HEK293T (cell line): ENCODE measurements at regions not wholly inside any gene's neighbourhood (a gene's known extent, or its start where the extent isn't known, plus 50 kb on each side); places are given as distances from the start of the nearest gene placed in this dataset.
"Not testable (repeated sequence)": the region's sequence is repeated elsewhere in the genome, so short reads cannot be mapped to it uniquely, and the experiment has no call there.

ENCODE experiments used
- CTCF ChIA-PET: fragments of 350-600 bp; formaldehyde crosslinking; extraction: SDS; loops from one replicate; lab custom pipeline; 2021; ENCODE audit warnings: antibody characterized with exemption, inconsistent platforms; lab: Yijun Ruan, JAX
- POLR2A ChIA-PET: fragments of 350-600 bp; formaldehyde crosslinking; extraction: SDS; loops from one replicate; lab custom pipeline; 2020; ENCODE audit warnings: antibody characterized with exemption, inconsistent platforms; lab: Yijun Ruan, JAX
- DNase-seq: peaks from one replicate; pipeline ENCODE4 v3.0.0; 2012; ENCODE audit warnings: mixed read lengths; ENCODE audit errors: extremely low spot score
- ARNT ChIP-seq: fragments of 450-650 bp; IDR thresholded peaks from 2 replicates; pipeline ENCODE4 v1.6.1; 2017; ENCODE audit warnings: mild to moderate bottlenecking
- BHLHE40 ChIP-seq: fragments of 450-650 bp; IDR thresholded peaks from 2 replicates; pipeline ENCODE4 v1.6.1; 2016; ENCODE audit warnings: mild to moderate bottlenecking, moderate library complexity, borderline replicate concordance
- CTBP1 ChIP-seq: fragments of 450-650 bp; IDR thresholded peaks from 2 replicates; pipeline ENCODE4 v1.6.1; 2016; ENCODE audit warnings: borderline replicate concordance
- ELF4 ChIP-seq: fragments of 450-650 bp; IDR thresholded peaks from 2 replicates; pipeline ENCODE4 v1.6.1; 2017; ENCODE audit warnings: antibody characterized with exemption
- FOXA1 ChIP-seq: fragments of 450-650 bp; IDR thresholded peaks from 2 replicates; pipeline ENCODE4 v1.6.1; 2016; ENCODE audit warnings: mild to moderate bottlenecking
- FOXK2 ChIP-seq: fragments of 450-650 bp; IDR thresholded peaks from 2 replicates; pipeline ENCODE4 v1.6.1; 2016; ENCODE audit warnings: mild to moderate bottlenecking
- FOXM1 ChIP-seq: fragments of 450-650 bp; IDR thresholded peaks from 2 replicates; pipeline ENCODE4 v1.6.1; 2017; ENCODE audit warnings: mild to moderate bottlenecking, borderline replicate concordance
- HDGF ChIP-seq: fragments of 450-650 bp; IDR thresholded peaks from 2 replicates; pipeline ENCODE4 v1.6.1; 2017; ENCODE audit warnings: antibody characterized with exemption, borderline replicate concordance
- L3MBTL2 ChIP-seq: fragments of 450-650 bp; conservative IDR thresholded peaks from 2 replicates; pipeline ENCODE4 v1.6.1; 2016; ENCODE audit warnings: mild to moderate bottlenecking
- LEF1 ChIP-seq: fragments of 450-650 bp; IDR thresholded peaks from 2 replicates; pipeline ENCODE4 v1.6.1; 2017; ENCODE audit warnings: mild to moderate bottlenecking, borderline replicate concordance
- NFRKB ChIP-seq: fragments of 450-650 bp; IDR thresholded peaks from 2 replicates; pipeline ENCODE4 v1.6.1; 2016; ENCODE audit warnings: mild to moderate bottlenecking, moderate library complexity
- PKNOX1 ChIP-seq: fragments of 450-650 bp; IDR thresholded peaks from 2 replicates; pipeline ENCODE4 v1.6.1; 2016
- SP1 ChIP-seq: fragments of 450-650 bp; IDR thresholded peaks from 2 replicates; pipeline ENCODE4 v1.6.1; 2017
- SUZ12 ChIP-seq: fragments of 450-650 bp; IDR thresholded peaks from 2 replicates; pipeline ENCODE4 v1.6.1; 2016; ENCODE audit warnings: mild to moderate bottlenecking
- TARDBP ChIP-seq: fragments of 450-650 bp; IDR thresholded peaks from 2 replicates; pipeline ENCODE4 v1.6.1; 2016
- ZNF384 ChIP-seq: fragments of 450-650 bp; IDR thresholded peaks from 2 replicates; pipeline ENCODE4 v1.6.1; 2016

- POLR2A ChIA-PET, CTCF ChIA-PET, DNase-seq: not testable (repeated sequence)
- TF ChIP-seq L3MBTL2: peak; percentile 21; the same call in 1 of the 2 replicates
Observed at GRCh38 chr2:77684543-77685319, 162.6 kb upstream of the LRRTM4 start.

GRCh38 chr2:77712601-77713000, 190.4 kb upstream of the LRRTM4 start:
- CTCF ChIA-PET: no interaction called here
- no peak for DNase-seq
- TF ChIP-seq HDGF (no peak), SUZ12 (no peak), SP1 (no peak), TARDBP (no peak), CTBP1 (no peak), L3MBTL2 (no peak), ZNF384 (no peak), ELF4 (no peak), FOXM1 (no peak), FOXA1 (no peak), BHLHE40 (no peak), ARNT (no peak)
- POLR2A ChIA-PET: no interaction called here

- ChIA-PET POLR2A (no interaction called here), CTCF (no interaction called here)
Observed at GRCh38 chr2:77713412-77713811, 191.2 kb upstream of the LRRTM4 start.

GRCh38 chr2:77720115-77720514, 197.9 kb upstream of the LRRTM4 start:
- ChIA-PET CTCF (no interaction called here), POLR2A (no interaction called here)
- no peak for DNase-seq
- TF ChIP-seq LEF1: no peak
- TF ChIP-seq FOXM1: no peak
- no peak for TF ChIP-seq L3MBTL2
- TF ChIP-seq FOXA1: no peak
- TF ChIP-seq BHLHE40: no peak
- TF ChIP-seq NFRKB: no peak
- no peak for TF ChIP-seq ARNT
- TF ChIP-seq SP1: no peak
- TF ChIP-seq ELF4: no peak
- no peak for TF ChIP-seq ZNF384
- TF ChIP-seq PKNOX1: no peak

More at GRCh38 chr2:77713412-77713811, 191.2 kb upstream of the LRRTM4 start:
- TF ChIP-seq LEF1: no peak
- no peak for TF ChIP-seq CTBP1
- TF ChIP-seq PKNOX1: no peak
- no peak for TF ChIP-seq TARDBP
- TF ChIP-seq HDGF: no peak
- TF ChIP-seq FOXA1: no peak
- no peak for TF ChIP-seq ZNF384
- TF ChIP-seq FOXK2: no peak
- no peak for TF ChIP-seq NFRKB
- no peak for TF ChIP-seq FOXM1
- TF ChIP-seq ARNT: no peak
- TF ChIP-seq BHLHE40: no peak
- no peak for TF ChIP-seq L3MBTL2
- TF ChIP-seq SP1: no peak
- DNase-seq: no peak

GRCh38 chr2:77721593-77721992, 199.4 kb upstream of the LRRTM4 start:
- DNase-seq: no peak
- TF ChIP-seq SP1 (no peak), BHLHE40 (no peak)
- ChIA-PET CTCF (interaction anchor here (0.6 kb wide), 1 partner anchor 128 kb away, joined by 3 read pairs; no protein-coding TSS in a partner anchor), POLR2A (no interaction called here)

- ChIA-PET CTCF (no interaction called here), POLR2A (no interaction called here)
- DNase-seq: no peak
- TF ChIP-seq ELF4: no peak
- TF ChIP-seq CTBP1: no peak
- TF ChIP-seq PKNOX1: no peak
- no peak for TF ChIP-seq SUZ12
- TF ChIP-seq SP1: no peak
- no peak for TF ChIP-seq NFRKB
- no peak for TF ChIP-seq LEF1
- TF ChIP-seq ARNT: no peak
- TF ChIP-seq FOXK2: no peak
- no peak for TF ChIP-seq BHLHE40
- TF ChIP-seq HDGF: no peak
- TF ChIP-seq L3MBTL2: no peak
- no peak for TF ChIP-seq FOXA1
- TF ChIP-seq ZNF384: no peak
- no peak for TF ChIP-seq FOXM1
- no peak for TF ChIP-seq TARDBP
Observed at GRCh38 chr2:77725045-77725444, 202.9 kb upstream of the LRRTM4 start.

GRCh38 chr2:77734662-77735340, 212.6 kb upstream of the LRRTM4 start:
- DNase-seq, POLR2A ChIA-PET: not testable (repeated sequence)
- CTCF ChIA-PET: interaction anchor here (0.7 kb wide), 1 partner anchor 292 kb away, joined by 3 read pairs; no protein-coding TSS in a partner anchor
